ENCODE measurements at regions not wholly inside any gene's neighbourhood (a gene's known extent, or its start where the extent isn't known, plus 50 kb on each side); places are given as distances from the start of the nearest gene placed in this dataset.

- intact Hi-C loops (cut with DNase I): no loop called here
- 39% methylated on average over 2 of the region's 2 CpGs for WGBS (ENCODE audit: insufficient coverage, low coverage, low lambda C conversion rate, missing lambda C conversion rate)
- no peak for DNase-seq
- Histone ChIP-seq H3K9me3 (no peaks in the 10 kb centered on the region), H3K4me1 (no peaks in the 10 kb centered on the region), H3K27me3 (no peaks in the 10 kb centered on the region), H3K27ac (no peak overlapping the region), H3K36me3 (no peaks in the 10 kb centered on the region), H3K4me3 (no peak overlapping the region)
- no peak for TF ChIP-seq POLR2A (IDR thresholded peaks at IDR 0.05)
- no peak for TF ChIP-seq CTCF (IDR thresholded peaks at IDR 0.05)
- ATAC-seq: no peak
Observed at GRCh38 chr18:40208958-40209357, 1746.1 kb upstream of the PIK3C3 start.

- 24% methylated on average over 3 of the region's 3 CpGs for WGBS (ENCODE audit: insufficient coverage, low coverage, low lambda C conversion rate, missing lambda C conversion rate)
- Histone ChIP-seq H3K4me3 (no peak overlapping the region), H3K27ac (no peak overlapping the region), H3K4me1 (no peaks in the 10 kb centered on the region), H3K36me3 (no peaks in the 10 kb centered on the region), H3K27me3 (no peaks in the 10 kb centered on the region), H3K9me3 (no peaks in the 10 kb centered on the region)
- intact Hi-C loops (cut with DNase I): no loop called here
- no peak for ATAC-seq
- TF ChIP-seq CTCF (IDR thresholded peaks at IDR 0.05) (no peak), POLR2A (IDR thresholded peaks at IDR 0.05) (no peak)
- no peak for DNase-seq
Observed at GRCh38 chr18:40197711-40198110, 1757.3 kb upstream of the PIK3C3 start.

- no peak overlapping the region for H3K4me3 ChIP-seq
- TF ChIP-seq CTCF (IDR thresholded peaks at IDR 0.05) (no peak), POLR2A (IDR thresholded peaks at IDR 0.05) (no peak)
- intact Hi-C loops (cut with DNase I): no loop called here
- DNase-seq: no peak
- no peak overlapping the region for H3K27ac ChIP-seq
- no peaks in the 10 kb centered on the region for H3K36me3 ChIP-seq
- H3K4me1 ChIP-seq: no peaks in the 10 kb centered on the region
- H3K27me3 ChIP-seq: no peaks in the 10 kb centered on the region
- ATAC-seq: no peak
- no peaks in the 10 kb centered on the region for H3K9me3 ChIP-seq
Observed at GRCh38 chr18:40186677-40187076, 1768.4 kb upstream of the PIK3C3 start.

GRCh38 chr18:40179729-40180461 lies 1775.1 kb upstream of the PIK3C3 start:
- WGBS (ENCODE audit: insufficient coverage, low coverage, low lambda C conversion rate, missing lambda C conversion rate): 27% methylated on average over 2 of the region's 2 CpGs
- Histone ChIP-seq H3K9me3 (no peaks in the 10 kb centered on the region), H3K36me3 (no peaks in the 10 kb centered on the region), H3K4me1 (no peaks in the 10 kb centered on the region), H3K4me3 (no peak overlapping the region), H3K27me3 (no peaks in the 10 kb centered on the region), H3K27ac (no peak overlapping the region)
- DNase-seq: no peak
- ATAC-seq: no peak
- intact Hi-C loops (cut with DNase I): no loop called here
- TF ChIP-seq CTCF (IDR thresholded peaks at IDR 0.05) (no peak), POLR2A (IDR thresholded peaks at IDR 0.05) (no peak)

- WGBS (ENCODE audit: insufficient coverage, low coverage, low lambda C conversion rate, missing lambda C conversion rate): 38% methylated on average over 1 of the region's 1 CpG
- Histone ChIP-seq H3K27ac (no peak overlapping the region), H3K27me3 (no peaks in the 10 kb centered on the region), H3K9me3 (no peaks in the 10 kb centered on the region), H3K4me3 (no peak overlapping the region), H3K4me1 (no peaks in the 10 kb centered on the region), H3K36me3 (no peaks in the 10 kb centered on the region)
- intact Hi-C loops (cut with DNase I): no loop called here
- DNase-seq (no peak), ATAC-seq (no peak)
- TF ChIP-seq CTCF (IDR thresholded peaks at IDR 0.05) (no peak), POLR2A (IDR thresholded peaks at IDR 0.05) (no peak)
Observed at GRCh38 chr18:40168026-40168425, 1787.0 kb upstream of the PIK3C3 start.
